IPS-18a (cell line): ENCODE measurements at regions not wholly inside any gene's neighbourhood (a gene's known extent, or its start where the extent isn't known, plus 50 kb on each side); places are given as distances from the start of the nearest gene placed in this dataset.

Experiments
- H3K27ac ChIP-seq: one replicate; pipeline ENCODE4 v1.5.1; 2013; ENCODE audit warnings: low read length
- H3K27me3 ChIP-seq: one replicate; pipeline ENCODE4 v1.6.1; 2013; ENCODE audit warnings: mild to moderate bottlenecking, low read length; ENCODE audit not compliant: control insufficient read depth, insufficient read depth
- H3K36me3 ChIP-seq: one replicate; pipeline ENCODE4 v1.6.1; 2013; ENCODE audit warnings: low read depth, low read length; ENCODE audit not compliant: control insufficient read depth
- H3K4me1 ChIP-seq: one replicate; pipeline ENCODE4 v1.6.1; 2013; ENCODE audit warnings: low read depth, low read length; ENCODE audit not compliant: control insufficient read depth
- H3K4me3 ChIP-seq: one replicate; pipeline ENCODE4 v1.5.1; 2013; ENCODE audit warnings: low read length
- H3K9ac ChIP-seq: one replicate; pipeline ENCODE4 v1.6.1; 2013; ENCODE audit warnings: mild to moderate bottlenecking, low read length, moderate library complexity
- H3K9me3 ChIP-seq: one replicate; pipeline ENCODE4 v1.6.1; 2013; ENCODE audit warnings: low read depth, low read length; ENCODE audit not compliant: control insufficient read depth

DNA sequence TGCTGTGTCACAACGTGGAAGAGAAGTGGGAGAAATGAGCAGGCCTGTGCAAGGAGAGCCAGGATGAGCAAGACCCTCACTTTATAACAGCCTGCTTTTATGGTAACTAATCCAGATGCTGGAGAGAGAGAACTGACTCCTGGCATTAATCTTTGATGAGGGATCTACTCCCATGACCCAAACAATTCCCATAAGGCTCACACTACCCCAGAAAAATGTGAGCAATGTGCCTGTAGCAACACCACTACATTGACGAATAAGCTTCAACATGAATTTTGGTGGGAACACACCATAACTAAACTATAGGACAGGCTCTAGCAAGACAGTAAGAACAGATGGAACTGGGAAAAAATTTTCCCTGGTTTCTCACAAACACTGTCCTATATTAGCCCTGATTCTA, 173.6 kb upstream of the PRSS58 start:
- Histone ChIP-seq H3K27me3 (no peaks in the 10 kb centered on the region), H3K9ac (no peak overlapping the region), H3K36me3 (no peaks in the 10 kb centered on the region), H3K4me3 (no peak overlapping the region), H3K27ac (no peak overlapping the region), H3K9me3 (no peaks in the 10 kb centered on the region), H3K4me1 (no peaks in the 10 kb centered on the region)

DNA sequence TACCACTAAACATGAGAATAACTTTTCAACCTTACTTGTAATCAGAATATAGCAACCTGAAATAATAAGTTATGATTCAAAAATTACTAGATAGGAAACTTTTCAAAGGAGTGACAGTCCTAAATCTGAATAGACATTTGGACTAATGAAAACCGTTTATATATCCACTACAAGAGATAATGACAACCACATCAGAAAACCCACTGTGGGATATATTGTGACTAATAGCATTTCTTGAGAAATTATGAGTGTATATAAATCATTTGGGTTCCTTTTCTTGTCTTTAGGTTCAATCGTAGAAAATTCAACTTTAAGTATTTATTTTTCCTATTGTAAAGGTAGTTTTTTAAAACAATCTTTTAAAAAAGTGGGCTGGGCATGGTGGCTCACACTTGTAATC, 170.2 kb upstream of the PRSS58 start:
- Histone ChIP-seq H3K9ac (no peak overlapping the region), H3K27ac (no peak overlapping the region), H3K9me3 (no peaks in the 10 kb centered on the region), H3K4me1 (no peaks in the 10 kb centered on the region), H3K36me3 (no peaks in the 10 kb centered on the region), H3K4me3 (no peak overlapping the region), H3K27me3 (no peaks in the 10 kb centered on the region)

DNA sequence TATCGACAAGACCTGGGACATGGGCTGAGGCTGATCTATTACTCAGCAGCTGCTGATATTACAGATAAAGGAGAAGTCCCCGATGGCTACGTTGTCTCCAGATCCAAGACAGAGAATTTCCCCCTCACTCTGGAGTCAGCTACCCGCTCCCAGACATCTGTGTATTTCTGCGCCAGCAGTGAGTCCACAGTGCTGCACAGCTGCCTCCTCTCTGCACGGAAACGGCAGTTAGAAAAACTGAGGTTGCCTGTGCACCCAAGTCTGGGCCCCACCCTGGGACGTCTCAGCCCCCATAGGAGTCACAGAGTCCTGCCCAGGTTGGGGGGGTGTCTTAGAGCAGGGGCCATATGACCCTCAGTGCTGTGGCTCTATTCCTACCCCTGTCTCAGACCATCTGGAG, 167.4 kb upstream of the PRSS58 start:
- Histone ChIP-seq H3K36me3 (no peaks in the 10 kb centered on the region), H3K27me3 (no peaks in the 10 kb centered on the region), H3K9ac (no peak overlapping the region), H3K4me3 (no peak overlapping the region), H3K9me3 (no peaks in the 10 kb centered on the region), H3K27ac (no peak overlapping the region), H3K4me1 (no peaks in the 10 kb centered on the region)

DNA sequence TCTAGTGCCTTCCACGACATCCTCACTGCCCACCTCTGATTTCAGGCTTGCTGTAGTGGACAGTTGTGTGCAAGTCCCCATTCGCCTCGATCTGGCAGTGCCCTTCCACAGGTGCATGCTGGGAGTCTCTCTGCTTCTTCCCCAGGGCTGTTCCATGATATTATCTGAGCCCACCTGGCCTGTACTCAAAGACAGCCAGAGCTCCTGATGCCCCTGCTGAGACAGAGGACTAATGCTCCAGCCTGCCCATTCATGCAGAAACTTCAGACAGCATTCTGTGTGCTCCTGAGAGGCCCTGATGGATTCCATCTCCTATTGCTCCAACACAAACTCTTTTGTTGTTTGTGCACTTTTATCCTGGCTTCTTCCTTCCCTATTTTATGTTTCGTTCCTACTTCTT, 164.8 kb upstream of the PRSS58 start:
- Histone ChIP-seq H3K36me3 (no peaks in the 10 kb centered on the region), H3K4me3 (no peak overlapping the region), H3K4me1 (no peaks in the 10 kb centered on the region), H3K9me3 (no peaks in the 10 kb centered on the region), H3K27me3 (no peaks in the 10 kb centered on the region), H3K27ac (no peak overlapping the region), H3K9ac (no peak overlapping the region)

DNA sequence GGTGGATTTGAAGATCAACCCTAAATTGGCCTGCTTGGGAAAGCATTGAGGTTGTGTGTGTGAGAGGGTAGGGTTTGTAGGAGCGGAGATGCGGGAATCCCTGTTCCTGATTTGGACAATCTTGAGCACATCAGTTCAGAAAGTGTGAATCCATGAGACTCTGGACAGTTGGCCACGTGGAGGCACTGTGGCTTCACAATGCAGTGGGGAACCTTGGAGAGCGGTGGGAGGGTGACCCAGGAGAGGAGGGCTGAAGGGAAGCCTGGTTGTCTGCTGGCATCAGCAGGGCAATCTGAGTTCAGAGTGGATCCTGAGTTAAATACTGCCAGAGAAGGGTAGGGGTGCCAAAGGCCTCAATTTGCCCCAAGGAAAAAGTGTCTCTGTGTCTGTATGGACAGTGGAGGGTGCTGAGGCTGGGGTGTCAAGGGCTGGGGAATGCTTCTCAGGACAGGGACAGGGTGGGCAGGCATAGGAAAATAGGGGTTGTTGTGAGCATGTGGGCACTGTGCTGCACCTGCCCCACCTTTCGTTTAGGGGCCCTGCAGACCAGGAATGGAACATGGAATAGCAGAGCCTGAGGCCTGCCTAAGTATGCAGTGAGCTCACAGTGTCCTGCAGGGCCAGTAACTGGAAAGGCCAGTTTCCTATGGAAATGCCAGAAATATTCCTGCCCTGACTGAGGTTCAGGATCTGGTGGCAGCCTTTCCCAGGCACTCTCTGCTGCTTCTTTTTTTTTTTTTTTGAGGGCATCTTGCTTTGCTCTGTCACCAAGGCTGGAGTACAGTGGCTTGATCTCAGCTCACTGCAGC, 162.9 kb upstream of the PRSS58 start:
- H3K9me3 ChIP-seq: no peaks in the 10 kb centered on the region
- H3K36me3 ChIP-seq: no peaks in the 10 kb centered on the region
- no peak overlapping the region for H3K4me3 ChIP-seq
- no peak overlapping the region for H3K27ac ChIP-seq
- no peak overlapping the region for H3K9ac ChIP-seq
- no peaks in the 10 kb centered on the region for H3K27me3 ChIP-seq
- H3K4me1 ChIP-seq: no peaks in the 10 kb centered on the region

DNA sequence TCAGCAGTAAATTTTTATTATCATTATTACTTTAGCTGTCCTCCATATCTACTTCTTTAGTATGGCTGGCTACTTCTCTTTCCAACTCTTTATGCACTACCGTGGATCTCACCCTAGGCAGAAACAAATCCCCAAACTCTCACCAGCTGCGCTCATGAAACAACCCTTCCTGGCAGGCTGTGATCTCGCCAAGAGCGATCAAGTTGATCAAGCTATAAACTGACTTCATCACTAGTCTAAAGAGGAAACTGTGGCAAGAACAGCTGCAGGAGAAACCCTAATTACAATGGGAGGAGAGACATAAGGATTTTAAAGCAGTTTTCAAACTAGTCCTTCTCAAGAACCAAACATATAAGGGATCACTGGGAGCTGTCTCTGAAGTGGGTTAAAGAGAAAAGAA, 160.5 kb upstream of the PRSS58 start:
- Histone ChIP-seq H3K9me3 (no peaks in the 10 kb centered on the region), H3K4me1 (no peaks in the 10 kb centered on the region), H3K27me3 (no peaks in the 10 kb centered on the region), H3K36me3 (no peaks in the 10 kb centered on the region), H3K27ac (no peak overlapping the region), H3K9ac (no peak overlapping the region), H3K4me3 (no peak overlapping the region)

DNA sequence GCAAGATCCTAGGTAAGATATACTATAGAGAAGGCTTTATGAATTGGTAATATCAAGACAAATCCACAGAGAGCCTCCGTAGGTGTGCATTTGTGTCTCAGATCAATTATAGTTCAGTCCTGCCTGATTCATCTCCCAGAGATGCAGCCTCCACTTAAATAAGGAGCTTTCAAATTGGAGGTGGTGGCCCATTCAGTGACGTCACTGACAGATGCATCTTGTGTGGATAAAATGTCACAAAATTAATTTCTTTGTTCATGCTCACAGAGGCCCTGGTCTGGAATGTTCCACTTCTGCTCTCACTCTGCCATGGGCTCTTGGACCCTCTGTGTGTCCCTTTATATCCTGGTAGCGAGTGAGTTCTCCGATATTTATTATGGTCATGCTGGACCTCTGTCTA, 157.1 kb upstream of the PRSS58 start:
- no peaks in the 10 kb centered on the region for H3K27me3 ChIP-seq
- no peak overlapping the region for H3K9ac ChIP-seq
- no peaks in the 10 kb centered on the region for H3K4me1 ChIP-seq
- H3K4me3 ChIP-seq: no peak overlapping the region
- no peaks in the 10 kb centered on the region for H3K36me3 ChIP-seq
- no peak overlapping the region for H3K27ac ChIP-seq
- no peaks in the 10 kb centered on the region for H3K9me3 ChIP-seq

DNA sequence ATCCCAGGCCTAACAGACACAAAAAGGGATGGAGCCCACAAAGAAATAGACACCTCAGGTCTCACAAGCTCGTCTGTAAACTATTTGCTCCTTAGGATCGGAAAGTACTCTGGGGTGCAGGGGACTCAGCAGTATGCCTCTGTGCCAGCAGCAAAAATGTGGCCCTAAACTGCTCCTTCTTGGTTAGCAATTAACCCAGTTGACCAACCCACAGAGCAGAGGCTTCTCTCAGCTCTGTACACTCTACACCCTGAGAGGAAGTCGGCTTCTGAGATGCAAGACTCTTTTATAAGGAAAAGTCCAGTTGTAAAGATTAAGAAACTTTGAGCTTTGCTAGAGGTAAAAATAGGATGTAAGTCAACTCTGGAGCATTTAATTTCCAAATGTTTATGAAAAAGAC, 156.3 kb upstream of the PRSS58 start:
- Histone ChIP-seq H3K27me3 (no peaks in the 10 kb centered on the region), H3K36me3 (no peaks in the 10 kb centered on the region), H3K4me3 (no peak overlapping the region), H3K9ac (no peak overlapping the region), H3K9me3 (no peaks in the 10 kb centered on the region), H3K27ac (no peak overlapping the region), H3K4me1 (no peaks in the 10 kb centered on the region)

DNA sequence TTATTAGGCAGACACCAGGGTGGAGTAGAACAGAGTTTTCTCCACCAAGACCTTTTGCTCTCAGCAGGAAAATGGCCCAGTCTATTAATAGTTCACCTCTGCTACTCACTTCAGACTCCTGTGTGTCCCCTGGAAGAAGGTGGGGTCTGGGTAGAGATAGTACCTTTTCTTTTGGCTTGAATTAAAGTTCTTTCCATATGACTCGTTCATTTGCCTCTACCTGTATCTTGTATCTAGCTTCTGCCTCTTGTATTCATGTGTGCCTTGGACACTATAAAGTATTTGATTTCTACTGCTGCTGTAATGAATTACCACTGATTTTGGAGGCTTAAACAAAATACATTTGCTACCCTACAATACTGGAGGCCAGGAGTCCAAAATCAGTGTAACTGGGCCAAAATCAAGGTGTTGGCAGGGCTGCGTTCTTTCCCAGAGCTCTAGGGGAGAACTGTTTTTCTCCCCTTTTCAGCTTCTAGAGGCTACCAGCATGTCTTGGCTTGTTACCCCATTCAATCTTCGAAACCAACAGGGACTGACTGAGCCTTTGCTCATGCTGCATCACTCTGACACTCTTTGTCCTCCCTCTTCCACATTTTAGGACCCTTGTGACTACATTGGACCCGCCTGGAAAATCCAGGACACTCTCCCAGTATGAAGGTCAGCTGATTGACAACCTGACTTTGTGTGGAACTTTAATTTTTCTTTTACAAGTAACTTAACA, 155.6 kb upstream of the PRSS58 start:
- Histone ChIP-seq H3K4me3 (no peak overlapping the region), H3K36me3 (no peaks in the 10 kb centered on the region), H3K9me3 (no peaks in the 10 kb centered on the region), H3K27ac (no peak overlapping the region), H3K4me1 (no peaks in the 10 kb centered on the region), H3K9ac (no peak overlapping the region), H3K27me3 (no peaks in the 10 kb centered on the region)

DNA sequence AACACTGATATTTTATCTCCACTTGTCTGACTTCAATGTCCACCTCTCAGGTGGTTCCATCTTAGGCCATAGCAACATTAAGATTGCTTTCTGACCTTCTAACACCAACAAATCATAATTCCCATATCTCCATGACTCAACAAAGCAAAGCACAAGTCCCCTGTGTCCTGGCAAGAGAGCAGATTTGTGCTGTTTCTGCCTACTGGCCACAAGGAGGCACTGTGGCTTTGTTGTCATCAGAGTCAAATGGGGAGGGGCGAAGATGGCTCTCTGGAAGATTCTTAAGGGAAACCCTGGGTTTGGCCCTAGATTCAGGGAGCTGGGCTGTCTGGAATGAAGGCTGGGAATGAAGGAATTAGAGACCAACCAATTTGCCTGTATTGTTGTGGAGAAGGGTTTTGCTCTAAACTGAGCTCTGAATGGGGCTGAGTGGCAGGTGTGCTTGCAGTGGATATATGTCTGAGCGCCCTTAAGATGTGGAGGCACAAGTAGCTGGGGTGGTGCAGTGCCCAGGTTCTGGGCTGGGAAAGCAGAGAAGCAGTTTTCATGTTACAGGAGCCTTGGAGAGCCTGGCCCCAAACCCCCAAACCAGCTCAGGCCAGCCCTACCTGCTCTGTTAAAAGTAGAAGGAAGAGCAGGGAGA, 154.8 kb upstream of the PRSS58 start:
- H3K9me3 ChIP-seq: no peaks in the 10 kb centered on the region
- H3K4me3 ChIP-seq: no peak overlapping the region
- H3K27ac ChIP-seq: no peak overlapping the region
- H3K36me3 ChIP-seq: no peaks in the 10 kb centered on the region
- H3K4me1 ChIP-seq: no peaks in the 10 kb centered on the region
- no peaks in the 10 kb centered on the region for H3K27me3 ChIP-seq
- H3K9ac ChIP-seq: no peak overlapping the region

DNA sequence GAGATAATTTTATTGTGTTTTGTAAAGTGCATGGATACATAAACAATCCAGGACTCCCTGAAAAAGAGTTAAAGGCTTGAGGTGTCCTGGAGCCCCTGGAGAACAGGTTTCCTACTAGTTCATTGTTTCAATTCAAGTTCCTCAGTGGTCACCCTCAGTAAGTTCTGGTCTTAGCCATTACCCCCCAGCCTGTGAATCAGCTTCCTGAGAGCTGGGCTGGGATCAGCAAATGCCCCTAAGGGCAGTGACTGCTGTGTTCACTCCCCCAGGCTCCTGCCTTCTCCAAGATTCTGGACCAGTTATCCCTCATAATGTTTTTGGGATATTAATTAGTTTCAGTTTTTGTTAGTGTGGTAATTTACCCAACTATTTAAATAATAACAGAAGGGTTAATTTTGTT, 151.6 kb upstream of the PRSS58 start:
- Histone ChIP-seq H3K27ac (no peak overlapping the region), H3K27me3 (no peaks in the 10 kb centered on the region), H3K9ac (no peak overlapping the region), H3K9me3 (no peaks in the 10 kb centered on the region), H3K4me3 (no peak overlapping the region), H3K36me3 (no peaks in the 10 kb centered on the region), H3K4me1 (no peaks in the 10 kb centered on the region)
